Panc1 (cell line): ENCODE measurements at regions not wholly inside any gene's neighbourhood (a gene's known extent, or its start where the extent isn't known, plus 50 kb on each side); places are given as distances from the start of the nearest gene placed in this dataset.

ENCODE experiments used
- ATAC-seq: fragments of 200-7000 bp; cut with Tn5 transposase; 2 replicates; pipeline ENCODE4 v1.9.1; 2020; ENCODE audit warnings: mild to moderate bottlenecking, moderate library complexity
- BruUV-seq: library from RNA; stranded (reverse); fragments of 400-500 nt; replicated peaks from 2 replicates; lab custom pipeline; 2021; lab: Mats Ljungman, UMichigan
- CTCF ChIA-PET: fragments of 300-600 bp; sonication (Branson Sonifier 250); formaldehyde crosslinking; loops from one replicate; lab custom pipeline; 2022; ENCODE audit warnings: antibody characterized with exemption; lab: Charles Lee
- POLR2A ChIA-PET: fragments of 300-600 bp; sonication (Branson Sonifier 250); formaldehyde crosslinking; loops from one replicate; lab custom pipeline; 2022; ENCODE audit warnings: antibody characterized with exemption; lab: Charles Lee
- DNase-seq: peaks from one replicate; pipeline ENCODE4 v3.0.0-alpha.2; 2010; ENCODE audit warnings: low read depth, low spot score
- H3K27ac ChIP-seq: 2 replicates; pipeline ENCODE4 v1.5.1; 2011; ENCODE audit warnings: mild to moderate bottlenecking, low read length, inconsistent platforms
- H3K27me3 ChIP-seq: fragments of 200-500 bp; sonication (Bioruptor generic); 2 replicates; pipeline ENCODE4 v1.6.0; 2014; ENCODE audit warnings: low read length, inconsistent platforms; ENCODE audit not compliant: control insufficient read depth, insufficient read depth
- H3K36me3 ChIP-seq: fragments of 200-500 bp; sonication (Bioruptor generic); 2 replicates; pipeline ENCODE4 v1.5.1; 2014; ENCODE audit warnings: inconsistent platforms, mild to moderate bottlenecking, low read length, moderate library complexity; ENCODE audit not compliant: control insufficient read depth, insufficient read depth
- H3K4me1 ChIP-seq: 2 replicates; pipeline ENCODE4 v1.5.1; 2011; ENCODE audit warnings: inconsistent platforms, mild to moderate bottlenecking, low read length, moderate library complexity; ENCODE audit not compliant: control insufficient read depth, insufficient read depth
- H3K4me3 ChIP-seq, 2 experiments: 2 replicates each; pipeline ENCODE4 v1.5.1; 2011 to 2012; ENCODE audit warnings: low read depth in 2 of 2, low read length in 2 of 2, mild to moderate bottlenecking in 2 of 2, inconsistent platforms in 1 of 2, moderate library complexity in 1 of 2
- H3K9me3 ChIP-seq: fragments of 200-500 bp; sonication (Bioruptor generic); 2 replicates; pipeline ENCODE4 v1.5.1; 2014; ENCODE audit warnings: low read depth, mild to moderate bottlenecking, inconsistent platforms, low read length, moderate library complexity; ENCODE audit not compliant: control insufficient read depth, insufficient read depth
- POLR2AphosphoS5 ChIP-seq: IDR thresholded peaks from 2 replicates; pipeline ENCODE4 v1.6.1; 2012; ENCODE audit warnings: mild to moderate bottlenecking, low read depth, low read length, moderate library complexity
- SIN3A ChIP-seq: IDR thresholded peaks from 2 replicates; pipeline ENCODE4 v1.6.1; 2012; ENCODE audit warnings: low read depth, mild to moderate bottlenecking, low read length, moderate library complexity, borderline replicate concordance; ENCODE audit not compliant: insufficient read depth
- TCF7L2 ChIP-seq: IDR thresholded peaks from 2 replicates; pipeline ENCODE4 v1.6.1; 2011; ENCODE audit warnings: mild to moderate bottlenecking, low read depth, low read length, inconsistent platforms
- in situ Hi-C: cut with HindIII; loops from 2 replicates; pipeline ENCODE4 v1.10.0; 2016; ENCODE audit warnings: low sequenced_read_pairs, low pct_unique_long_range_greater_than_20kb
- intact Hi-C: fragments of 100-400 bp; cut with micrococcal nuclease; formaldehyde crosslinking; loops from one replicate; pipeline ENCODE4 v1.10.0; 2022; ENCODE audit not compliant: unreplicated experiment
- TF ChIP-seq, protein P1 (sequence below), 2 experiments: IDR thresholded peaks; 2 replicates each; pipeline ENCODE4 v1.6.1; 2011 to 2012; ENCODE audit warnings: low read depth in 2 of 2, control low read depth in 1 of 2, low read length in 1 of 2, mild to moderate bottlenecking in 1 of 2, moderate library complexity in 1 of 2; ENCODE audit not compliant: insufficient read depth in 1 of 2
- TF ChIP-seq, protein P2 (sequence below): fragments of 450-650 bp; IDR thresholded peaks from 2 replicates; pipeline ENCODE4 v1.5.1; 2017; ENCODE audit warnings: mild to moderate bottlenecking

DNA sequence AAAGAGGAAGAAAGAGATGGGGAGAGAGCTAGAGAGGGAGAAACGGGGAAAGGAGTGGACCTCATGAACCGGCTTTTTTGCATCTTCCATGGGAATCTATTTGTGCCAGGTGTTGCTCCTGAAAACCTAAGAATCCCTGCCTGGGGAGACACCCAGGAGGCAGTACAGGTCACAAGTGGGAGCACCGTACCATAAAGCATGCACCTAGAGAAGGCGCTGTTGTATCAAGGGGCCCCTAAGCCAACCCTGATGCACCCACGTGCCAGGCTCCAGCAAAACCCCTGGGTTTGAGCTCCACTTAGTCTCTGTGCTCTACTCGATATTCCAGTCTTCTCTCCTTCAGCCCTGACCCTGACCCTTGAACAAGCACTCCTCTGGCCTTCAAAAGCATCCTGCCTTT lies 233.6 kb downstream of the RRAGC start:
- no TSS peak for BruUV-seq
- no peak overlapping the region for H3K27ac ChIP-seq

DNA sequence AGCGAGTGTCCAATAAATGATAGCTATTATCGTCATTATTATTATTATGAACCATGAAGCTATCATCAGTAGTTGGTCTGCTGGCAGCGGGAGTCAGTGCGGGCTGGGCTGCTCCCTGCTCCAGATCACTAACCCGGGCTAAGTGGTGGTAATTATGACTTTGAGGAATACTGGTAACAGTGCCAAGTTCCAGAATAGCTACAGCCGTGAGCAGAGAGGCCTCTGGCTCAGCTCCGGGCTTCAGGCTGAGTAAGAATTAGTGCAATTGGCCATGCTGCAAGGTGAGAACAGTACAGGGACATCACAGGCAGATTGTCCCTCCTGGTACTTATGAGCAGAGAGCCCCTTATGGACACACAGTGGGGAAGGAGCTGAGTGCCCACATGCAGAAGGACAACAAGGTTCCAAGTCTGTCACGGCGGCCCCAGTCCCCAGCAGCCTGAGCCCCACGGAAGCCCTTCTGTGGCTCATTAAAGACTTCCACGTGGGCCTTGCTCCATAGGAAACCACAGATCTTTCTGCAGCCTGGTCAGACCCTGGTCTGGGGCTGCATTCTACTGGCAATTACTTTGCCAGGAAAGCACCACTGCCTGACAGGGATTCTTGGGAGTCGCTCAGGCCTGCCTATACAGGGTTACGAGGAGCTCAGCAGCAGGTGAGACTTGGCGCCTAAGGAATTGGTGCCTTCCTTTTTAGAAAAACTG lies 235.1 kb downstream of the RRAGC start:
- Histone ChIP-seq H3K4me3 (no peak overlapping the region), H3K27ac (no peak overlapping the region), H3K9me3 (no peaks in the 10 kb centered on the region), H3K36me3 (no peaks in the 10 kb centered on the region), H3K27me3 (no peaks in the 10 kb centered on the region; the same call in none of the 2 replicates), H3K4me1 (no peaks in the 10 kb centered on the region)
- POLR2A ChIA-PET, result no interaction called here
- intact Hi-C loops (no loop called here), in situ Hi-C loops (no loop called here)
- ATAC-seq, result no peak
- TF ChIP-seq, protein P1, sequence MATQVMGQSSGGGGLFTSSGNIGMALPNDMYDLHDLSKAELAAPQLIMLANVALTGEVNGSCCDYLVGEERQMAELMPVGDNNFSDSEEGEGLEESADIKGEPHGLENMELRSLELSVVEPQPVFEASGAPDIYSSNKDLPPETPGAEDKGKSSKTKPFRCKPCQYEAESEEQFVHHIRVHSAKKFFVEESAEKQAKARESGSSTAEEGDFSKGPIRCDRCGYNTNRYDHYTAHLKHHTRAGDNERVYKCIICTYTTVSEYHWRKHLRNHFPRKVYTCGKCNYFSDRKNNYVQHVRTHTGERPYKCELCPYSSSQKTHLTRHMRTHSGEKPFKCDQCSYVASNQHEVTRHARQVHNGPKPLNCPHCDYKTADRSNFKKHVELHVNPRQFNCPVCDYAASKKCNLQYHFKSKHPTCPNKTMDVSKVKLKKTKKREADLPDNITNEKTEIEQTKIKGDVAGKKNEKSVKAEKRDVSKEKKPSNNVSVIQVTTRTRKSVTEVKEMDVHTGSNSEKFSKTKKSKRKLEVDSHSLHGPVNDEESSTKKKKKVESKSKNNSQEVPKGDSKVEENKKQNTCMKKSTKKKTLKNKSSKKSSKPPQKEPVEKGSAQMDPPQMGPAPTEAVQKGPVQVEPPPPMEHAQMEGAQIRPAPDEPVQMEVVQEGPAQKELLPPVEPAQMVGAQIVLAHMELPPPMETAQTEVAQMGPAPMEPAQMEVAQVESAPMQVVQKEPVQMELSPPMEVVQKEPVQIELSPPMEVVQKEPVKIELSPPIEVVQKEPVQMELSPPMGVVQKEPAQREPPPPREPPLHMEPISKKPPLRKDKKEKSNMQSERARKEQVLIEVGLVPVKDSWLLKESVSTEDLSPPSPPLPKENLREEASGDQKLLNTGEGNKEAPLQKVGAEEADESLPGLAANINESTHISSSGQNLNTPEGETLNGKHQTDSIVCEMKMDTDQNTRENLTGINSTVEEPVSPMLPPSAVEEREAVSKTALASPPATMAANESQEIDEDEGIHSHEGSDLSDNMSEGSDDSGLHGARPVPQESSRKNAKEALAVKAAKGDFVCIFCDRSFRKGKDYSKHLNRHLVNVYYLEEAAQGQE (IDR thresholded peaks at IDR 0.05; ENCODE audit: insufficient read depth in 1 of 2, low read depth in 2 of 2, low read length in 1 of 2), result no peak
- no peak for DNase-seq
- CTCF ChIA-PET, result no interaction called here
- no TSS peak for BruUV-seq

More for the DNA sequence above, 233.6 kb downstream of the RRAGC start:
- POLR2A ChIA-PET, result no interaction called here
- TF ChIP-seq, protein P1 (IDR thresholded peaks at IDR 0.05; ENCODE audit: insufficient read depth in 1 of 2, low read depth in 2 of 2, low read length in 1 of 2), result no peak
- TF ChIP-seq TCF7L2, result no peak
- intact Hi-C loops, result no loop called here
- Histone ChIP-seq H3K36me3 (no peaks in the 10 kb centered on the region), H3K4me3 (no peak overlapping the region), H3K9me3 (no peaks in the 10 kb centered on the region), H3K4me1 (no peaks in the 10 kb centered on the region), H3K27me3 (no peaks in the 10 kb centered on the region; the same call in 1 of the 2 replicates)
- DNase-seq (no peak), ATAC-seq (no peak)
- CTCF ChIA-PET, result no interaction called here
- in situ Hi-C loops, result no loop called here

DNA sequence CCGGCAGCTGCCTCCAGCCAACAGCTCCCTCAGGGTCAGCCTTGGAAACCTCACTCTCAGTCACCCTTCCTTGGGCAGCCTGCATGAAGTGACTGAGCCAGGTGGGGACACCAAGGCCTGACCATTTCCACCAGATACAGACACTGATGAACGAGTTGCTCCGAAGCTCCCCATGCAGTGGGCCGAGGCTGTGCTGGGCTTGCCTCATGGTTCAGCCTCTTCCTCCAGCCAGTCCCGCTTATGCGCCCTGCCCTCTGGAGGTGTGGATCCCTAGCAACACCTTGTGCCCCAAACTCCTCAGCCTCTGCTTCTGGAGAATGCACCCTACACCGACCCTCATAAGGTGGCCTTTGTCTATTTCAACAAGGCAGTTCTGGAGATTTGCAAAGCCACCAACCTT lies 236.0 kb downstream of the RRAGC start:
- in situ Hi-C loops, result no loop called here

More for the DNA sequence above, 236.0 kb downstream of the RRAGC start:
- Histone ChIP-seq H3K9me3 (no peaks in the 10 kb centered on the region), H3K27ac (no peak overlapping the region), H3K4me1 (no peaks in the 10 kb centered on the region), H3K36me3 (no peaks in the 10 kb centered on the region), H3K4me3 (no peak overlapping the region), H3K27me3 (peaks cover 4% of the 10 kb centered on the region)
- no peak for DNase-seq
- intact Hi-C loops, result no loop called here
- TF ChIP-seq, protein P2, sequence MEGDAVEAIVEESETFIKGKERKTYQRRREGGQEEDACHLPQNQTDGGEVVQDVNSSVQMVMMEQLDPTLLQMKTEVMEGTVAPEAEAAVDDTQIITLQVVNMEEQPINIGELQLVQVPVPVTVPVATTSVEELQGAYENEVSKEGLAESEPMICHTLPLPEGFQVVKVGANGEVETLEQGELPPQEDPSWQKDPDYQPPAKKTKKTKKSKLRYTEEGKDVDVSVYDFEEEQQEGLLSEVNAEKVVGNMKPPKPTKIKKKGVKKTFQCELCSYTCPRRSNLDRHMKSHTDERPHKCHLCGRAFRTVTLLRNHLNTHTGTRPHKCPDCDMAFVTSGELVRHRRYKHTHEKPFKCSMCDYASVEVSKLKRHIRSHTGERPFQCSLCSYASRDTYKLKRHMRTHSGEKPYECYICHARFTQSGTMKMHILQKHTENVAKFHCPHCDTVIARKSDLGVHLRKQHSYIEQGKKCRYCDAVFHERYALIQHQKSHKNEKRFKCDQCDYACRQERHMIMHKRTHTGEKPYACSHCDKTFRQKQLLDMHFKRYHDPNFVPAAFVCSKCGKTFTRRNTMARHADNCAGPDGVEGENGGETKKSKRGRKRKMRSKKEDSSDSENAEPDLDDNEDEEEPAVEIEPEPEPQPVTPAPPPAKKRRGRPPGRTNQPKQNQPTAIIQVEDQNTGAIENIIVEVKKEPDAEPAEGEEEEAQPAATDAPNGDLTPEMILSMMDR, result no peak
- TF ChIP-seq, protein P1 (IDR thresholded peaks at IDR 0.05; ENCODE audit: insufficient read depth in 1 of 2, low read depth in 2 of 2, low read length in 1 of 2), result no peak
- TF ChIP-seq POLR2AphosphoS5 (no peak), TCF7L2 (no peak), SIN3A (no peak)
- POLR2A ChIA-PET, result no interaction called here
- CTCF ChIA-PET, result interaction anchor here (0.6 kb wide), 1 partner anchor 216 kb away, joined by 8 read pairs; no protein-coding TSS in a partner anchor
- ATAC-seq, result no peak
- BruUV-seq, result no TSS peak
